Central memory CD4-positive, alpha-beta T cell (primary cell): ENCODE measurements at regions not wholly inside any gene's neighbourhood (a gene's known extent, or its start where the extent isn't known, plus 50 kb on each side); places are given as distances from the start of the nearest gene placed in this dataset.

Experiments used
- DNase-seq: peaks from one replicate; pipeline ENCODE4 v3.0.0; 2022

DNA sequence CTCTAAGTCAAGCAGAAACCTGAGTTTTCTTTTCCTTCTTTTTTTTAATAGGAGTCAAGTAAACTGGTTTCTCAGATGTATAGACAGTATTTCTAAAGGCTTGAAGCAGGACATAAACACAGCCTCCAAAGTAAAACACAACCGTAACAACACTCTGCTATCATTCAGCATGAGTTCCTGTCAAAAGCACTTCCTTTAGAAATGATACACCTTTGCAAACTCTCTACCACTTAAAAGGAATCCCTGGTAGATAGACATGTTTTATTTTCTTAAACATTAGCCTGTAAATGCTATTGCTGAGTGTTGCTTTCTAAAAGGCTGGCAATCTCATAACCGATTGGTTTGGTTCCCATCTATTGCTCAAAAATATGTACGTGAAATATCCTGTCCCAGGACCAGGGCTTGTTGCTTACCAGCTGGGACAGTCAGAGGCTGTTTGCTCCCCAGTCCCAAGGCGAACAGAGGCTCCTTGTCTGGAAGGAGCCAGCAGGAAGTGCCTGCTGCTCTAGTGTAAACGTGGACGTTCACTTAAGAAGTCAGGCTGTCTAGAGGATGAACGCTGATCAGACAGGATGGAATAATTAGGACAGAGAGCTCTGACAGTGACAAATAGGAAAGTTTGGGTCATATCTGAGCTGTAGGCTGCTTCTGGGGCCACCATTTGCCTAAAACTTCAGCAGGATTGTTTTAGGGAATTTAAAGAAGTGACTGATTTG is 173.9 kb upstream of the KLF3 start:
- DNase-seq = peak; percentile 30

DNA sequence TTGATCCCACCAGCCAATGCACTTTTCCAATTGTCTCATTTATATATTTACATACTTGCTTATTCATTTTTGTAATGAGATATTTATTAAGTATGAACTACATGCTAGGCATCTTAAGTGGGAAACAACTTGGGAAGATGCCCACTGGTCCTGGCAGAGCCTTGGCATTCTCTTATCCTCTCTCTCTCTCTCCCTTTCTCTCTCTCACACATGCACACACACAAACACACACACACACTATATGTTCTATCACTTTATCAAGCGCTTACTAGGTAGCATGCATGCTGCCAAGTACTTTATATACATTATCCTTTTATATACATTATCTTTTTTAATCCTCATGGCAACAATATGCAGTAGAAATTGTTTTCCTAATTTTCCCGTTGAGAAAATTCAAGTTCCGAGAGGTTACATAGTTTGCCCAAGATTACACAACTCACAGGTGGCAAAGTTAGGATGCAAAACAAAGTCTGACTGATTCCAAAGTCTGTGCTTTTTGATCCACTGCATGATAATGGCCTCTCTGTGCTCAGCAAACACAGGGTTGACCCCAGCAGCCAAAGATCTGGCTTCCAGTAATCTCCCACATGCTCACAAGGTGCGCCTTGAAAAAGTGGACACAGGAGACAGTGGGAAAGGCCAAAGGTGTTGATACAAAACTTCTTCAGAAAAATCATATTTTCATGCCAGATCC is 173.1 kb upstream of the KLF3 start:
- no peak for DNase-seq

DNA sequence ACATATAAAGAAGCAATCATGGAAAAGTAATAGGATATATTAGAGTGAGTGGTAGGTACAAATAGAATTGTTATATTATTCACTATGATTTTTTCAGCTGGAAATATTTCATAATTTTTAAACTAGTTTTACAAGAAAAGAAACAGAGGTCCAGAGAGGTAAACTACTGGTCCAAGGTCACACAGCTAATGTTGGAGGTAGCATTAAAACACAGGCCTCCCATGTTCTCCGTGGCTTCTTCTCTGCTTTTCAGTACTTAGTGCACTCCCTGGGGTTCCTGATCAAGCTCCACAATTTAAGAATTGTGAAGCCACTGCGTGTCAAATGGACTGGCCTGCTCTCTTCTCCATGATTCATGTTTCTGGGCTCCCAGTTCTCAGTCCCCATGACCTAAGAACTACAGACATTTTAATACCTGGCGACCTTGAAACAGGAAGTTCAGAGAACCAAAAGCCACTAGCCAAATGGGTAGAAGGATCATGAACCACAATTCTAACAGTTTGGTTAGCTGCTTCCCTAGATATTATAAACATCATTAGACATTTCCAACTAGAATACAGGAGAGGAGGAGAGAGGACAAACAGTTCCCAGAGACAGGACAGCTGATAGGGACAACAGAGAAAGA is 172.0 kb upstream of the KLF3 start:
- no peak for DNase-seq

GRCh38 chr4:38493066-38493465 is 170.9 kb upstream of the KLF3 start:
- DNase-seq = no peak

DNA sequence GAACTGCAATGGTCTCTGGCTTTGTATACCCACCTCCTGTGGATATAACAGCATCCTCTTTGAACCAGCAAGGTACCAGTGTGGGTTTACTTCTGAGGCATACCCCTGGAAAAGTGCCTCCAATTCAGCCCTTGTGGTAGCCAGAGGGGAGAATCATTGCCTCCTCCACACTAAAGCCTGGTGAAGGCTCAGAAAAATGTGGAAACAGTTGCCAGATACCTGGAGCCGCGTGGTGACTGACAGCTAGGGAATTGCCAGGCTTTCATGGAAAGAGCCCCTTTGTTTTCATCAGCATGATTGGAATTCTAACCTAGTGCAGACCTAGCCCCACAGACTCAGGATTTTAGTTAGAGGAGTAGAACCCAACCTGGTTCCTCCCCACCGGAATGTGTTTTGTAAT is 168.6 kb upstream of the KLF3 start:
- DNase-seq = no peak

DNA sequence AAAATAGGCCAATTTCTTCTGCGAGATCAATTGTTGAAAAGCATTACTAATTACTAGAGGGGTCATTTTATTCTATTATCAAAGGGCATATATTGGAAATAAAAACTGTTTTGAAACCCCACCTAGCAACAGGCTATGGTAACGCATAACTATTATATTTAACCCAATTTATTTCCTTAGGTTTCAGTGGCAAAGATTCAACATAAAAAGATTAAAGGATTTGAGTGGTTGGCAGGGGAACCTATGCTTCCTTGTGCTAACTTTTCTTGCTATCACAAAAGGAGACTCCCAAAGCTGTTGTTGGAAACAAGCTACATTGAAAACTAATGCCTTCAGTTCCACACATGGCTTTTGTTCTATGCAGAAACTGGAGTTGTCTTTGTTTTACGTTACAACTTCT is 166.9 kb upstream of the KLF3 start:
- no peak for DNase-seq

DNA sequence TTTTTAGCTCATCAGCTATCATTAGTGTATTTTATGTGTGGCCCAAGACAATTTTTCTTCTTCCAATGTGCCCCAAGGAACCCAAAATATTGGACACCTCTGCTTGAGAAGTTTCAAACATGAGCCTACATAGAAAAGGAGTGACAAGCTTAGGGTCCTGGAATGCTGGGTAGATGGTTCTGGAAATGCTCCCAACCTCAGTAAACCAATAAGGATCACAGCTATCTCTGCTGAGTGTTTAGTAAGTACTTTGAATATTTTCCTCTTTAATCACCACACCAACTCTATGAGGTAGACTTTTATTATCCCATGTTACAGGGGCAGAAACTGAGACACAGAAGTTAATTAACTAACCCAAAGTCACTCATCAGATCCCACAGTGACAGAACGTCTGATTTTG is 164.9 kb upstream of the KLF3 start:
- DNase-seq = no peak

- DNase-seq = no peak
Measured at GRCh38 chr4:38500433-38500832, 163.6 kb upstream of the KLF3 start.

- no peak for DNase-seq
Measured at GRCh38 chr4:38501698-38502097, 162.3 kb upstream of the KLF3 start.

DNA sequence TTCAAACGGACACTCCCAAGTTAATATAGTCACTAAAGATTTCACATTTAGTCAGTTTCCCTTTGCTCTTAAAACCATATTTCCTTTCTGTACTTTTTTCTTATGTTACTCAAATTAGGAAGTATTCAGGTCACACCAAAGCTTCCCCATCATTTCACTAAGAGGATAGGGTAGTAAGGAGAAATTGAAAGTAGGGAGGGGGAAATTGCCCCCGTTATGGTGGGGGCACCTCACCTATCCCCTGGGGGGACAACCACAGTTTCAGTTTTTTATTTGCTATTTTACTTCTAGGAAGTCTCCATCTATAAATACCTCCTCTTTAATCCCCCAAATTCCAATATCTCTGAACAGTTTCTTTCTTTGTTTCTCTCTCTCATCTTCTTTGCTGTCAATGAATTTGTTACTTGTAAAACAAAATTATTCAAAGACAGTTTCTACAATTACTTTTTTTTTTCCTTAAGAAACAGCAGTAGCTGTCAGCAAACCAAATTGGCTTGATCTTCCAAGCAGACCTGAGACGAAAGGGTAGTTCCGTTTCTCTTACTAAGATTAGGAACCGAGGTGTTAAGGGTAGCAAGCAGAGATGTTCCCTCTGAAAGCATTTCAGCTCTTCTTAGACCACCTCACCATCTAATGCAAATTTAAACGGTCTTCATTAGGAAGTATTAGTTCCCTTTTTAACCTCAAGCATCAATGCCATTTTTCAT is 160.2 kb upstream of the KLF3 start:
- no peak for DNase-seq

DNA sequence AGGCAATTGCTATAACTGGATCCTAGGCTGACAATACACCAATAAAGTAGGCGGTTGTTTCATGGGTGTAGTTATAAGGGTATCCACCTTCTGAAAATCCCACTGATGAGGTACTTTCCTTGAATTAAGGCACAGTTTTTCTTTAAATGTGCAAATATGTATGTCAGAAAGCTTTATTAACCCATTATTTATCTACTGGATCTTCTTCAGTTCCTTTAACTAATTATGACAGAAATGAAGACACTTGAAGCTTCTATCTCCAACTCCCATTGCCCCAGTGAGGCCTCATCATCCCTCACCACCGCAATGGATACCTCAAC is 159.6 kb upstream of the KLF3 start:
- DNase-seq = no peak

DNA sequence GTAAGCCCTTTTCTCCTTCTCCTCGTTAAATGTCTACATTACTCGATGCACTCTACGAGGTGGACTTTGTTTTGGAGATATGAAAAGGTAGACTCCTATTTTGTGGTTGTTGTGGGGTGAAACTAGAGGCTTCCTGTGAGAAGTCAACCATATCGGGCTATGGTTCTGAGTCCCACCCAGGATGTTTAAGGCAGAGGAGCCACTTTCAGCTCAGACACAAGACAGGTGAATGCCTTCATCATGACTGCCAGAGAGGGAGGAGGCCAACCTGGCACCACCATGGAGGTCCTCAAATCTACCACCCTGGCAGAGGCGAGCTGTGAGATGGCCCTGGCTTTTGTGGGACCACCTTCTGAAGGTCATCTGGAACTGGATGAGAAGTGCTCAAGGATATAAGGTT is 154.4 kb upstream of the KLF3 start:
- peak; percentile 75 for DNase-seq

GRCh38 chr4:38510201-38510600 is 153.8 kb upstream of the KLF3 start:
- no peak for DNase-seq

DNA sequence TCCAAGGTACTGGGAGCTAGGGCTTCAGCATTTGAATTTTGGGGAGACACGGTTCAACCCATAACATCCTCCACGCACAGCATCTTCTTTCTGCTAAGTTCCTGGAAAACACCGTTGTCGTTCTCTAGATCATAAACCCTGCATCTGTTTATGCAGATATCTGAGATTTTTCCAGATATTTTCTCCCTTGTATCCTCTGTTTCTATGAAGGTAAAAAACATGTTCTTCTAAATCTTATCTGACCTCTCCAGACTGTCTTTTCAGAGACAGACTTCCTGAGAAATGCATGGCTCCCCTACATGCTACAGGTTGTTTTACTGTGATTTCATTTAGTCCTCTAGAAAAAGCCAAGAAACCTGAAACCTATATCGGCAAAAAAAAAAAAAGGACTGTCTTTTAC is 152.3 kb upstream of the KLF3 start:
- DNase-seq = no peak

DNA sequence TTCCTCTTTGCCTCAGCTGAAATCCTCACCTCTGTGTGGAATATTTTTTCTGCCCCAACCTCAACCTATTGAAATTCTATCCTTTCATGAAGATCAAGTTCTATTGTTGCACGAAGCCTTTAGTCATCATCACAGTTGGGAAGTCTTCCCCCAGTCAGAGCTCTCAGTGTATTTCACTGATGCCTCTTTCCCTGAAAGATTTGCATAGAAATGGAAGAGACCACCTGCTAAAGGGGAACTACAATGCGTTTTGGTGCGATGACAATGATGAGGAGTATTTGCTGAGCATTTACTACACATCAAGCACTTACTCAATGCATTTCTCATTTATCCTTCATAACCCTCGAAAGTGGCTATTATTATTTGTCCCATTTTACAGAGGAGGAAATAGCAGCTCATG is 151.2 kb upstream of the KLF3 start:
- DNase-seq = no peak

GRCh38 chr4:38514465-38515146 is 149.4 kb upstream of the KLF3 start:
- DNase-seq = no peak

DNA sequence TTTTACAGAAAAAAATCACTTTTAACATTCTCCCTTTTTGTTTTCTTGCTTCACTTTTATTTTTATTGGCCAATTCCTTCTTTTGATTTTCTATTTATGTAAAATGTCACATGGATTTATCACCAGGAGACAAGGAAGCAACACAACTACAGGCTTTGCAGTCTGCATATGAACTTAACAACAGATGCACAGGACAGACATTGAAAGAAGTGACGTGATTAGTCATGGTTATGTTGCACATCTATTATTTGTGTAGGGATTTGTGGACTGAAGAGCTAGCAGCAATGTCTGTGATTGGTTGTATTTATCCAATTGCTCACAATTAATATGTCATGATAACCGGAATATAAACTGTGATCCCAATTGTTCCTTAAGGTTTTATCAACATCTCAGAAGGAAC is 147.8 kb upstream of the KLF3 start:
- no peak for DNase-seq

GRCh38 chr4:38519666-38520065 is 144.3 kb upstream of the KLF3 start:
- DNase-seq = no peak

DNA sequence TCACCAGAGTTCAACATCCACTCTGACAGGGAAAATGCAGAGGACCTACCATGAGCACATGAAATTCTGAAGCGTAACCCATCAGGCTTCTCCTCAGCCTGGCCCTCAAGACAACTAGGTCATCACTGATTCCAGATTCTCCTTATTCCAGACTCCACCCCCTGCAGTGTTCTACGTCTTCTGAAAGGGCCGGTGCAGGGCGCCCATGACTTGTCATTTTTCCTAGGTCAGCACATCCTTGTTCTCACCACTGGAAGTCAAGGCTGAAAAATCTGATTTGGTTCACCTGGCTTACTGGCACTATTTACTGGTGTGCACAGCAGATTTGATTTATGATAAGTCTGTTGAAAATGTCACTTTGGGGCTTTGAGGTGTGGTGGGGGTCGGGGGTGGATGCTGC is 140.9 kb upstream of the KLF3 start:
- DNase-seq = no peak

DNA sequence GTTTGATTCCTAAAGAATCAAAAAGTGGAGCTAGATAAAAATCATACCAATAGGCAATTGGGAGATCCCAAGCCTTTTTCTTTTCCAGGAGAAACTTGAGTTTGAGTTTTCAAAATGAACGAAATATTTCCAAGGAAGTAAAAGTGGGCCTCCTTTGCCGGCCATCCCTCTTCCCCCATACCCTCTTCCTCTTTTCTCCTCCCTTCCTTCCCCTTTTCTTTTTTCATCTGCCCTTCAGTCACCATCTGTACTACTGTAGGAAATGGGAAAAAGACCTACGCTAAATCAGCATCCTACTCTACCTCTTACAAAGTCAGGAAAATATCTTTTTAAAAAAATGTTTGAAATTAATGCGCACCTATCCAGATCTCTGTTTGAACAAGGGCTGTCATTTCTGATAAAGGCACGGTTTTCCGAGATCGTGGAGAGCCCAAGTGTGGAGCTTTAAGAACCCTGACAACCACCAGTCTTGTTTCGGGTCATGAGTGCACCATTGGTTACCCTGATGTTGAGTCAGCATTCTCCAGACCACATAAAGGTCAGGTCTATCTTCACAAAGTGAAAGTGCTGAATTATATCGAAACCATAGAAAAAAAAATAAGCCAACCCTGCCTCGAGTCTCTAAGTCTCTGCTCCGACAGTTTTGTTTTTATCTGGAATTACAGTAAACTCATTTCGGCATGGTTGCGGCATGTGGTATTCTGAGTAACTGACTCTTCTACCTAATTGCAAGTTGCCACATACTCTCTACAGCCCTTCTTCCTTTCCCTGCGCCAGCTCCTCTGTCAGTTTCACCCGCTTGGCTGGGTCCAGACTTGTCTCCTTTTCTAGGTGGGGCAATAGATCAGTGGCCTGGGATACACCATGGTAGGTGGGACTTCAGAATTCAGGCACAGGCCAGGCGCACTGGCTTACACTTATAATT is 140.2 kb upstream of the KLF3 start:
- DNase-seq = peak; percentile 65

GRCh38 chr4:38526412-38526811 is 137.6 kb upstream of the KLF3 start:
- DNase-seq = no peak
